ENCODE measurements at regions not wholly inside any gene's neighbourhood (a gene's known extent, or its start where the extent isn't known, plus 50 kb on each side); places are given as distances from the start of the nearest gene placed in this dataset.

DNA sequence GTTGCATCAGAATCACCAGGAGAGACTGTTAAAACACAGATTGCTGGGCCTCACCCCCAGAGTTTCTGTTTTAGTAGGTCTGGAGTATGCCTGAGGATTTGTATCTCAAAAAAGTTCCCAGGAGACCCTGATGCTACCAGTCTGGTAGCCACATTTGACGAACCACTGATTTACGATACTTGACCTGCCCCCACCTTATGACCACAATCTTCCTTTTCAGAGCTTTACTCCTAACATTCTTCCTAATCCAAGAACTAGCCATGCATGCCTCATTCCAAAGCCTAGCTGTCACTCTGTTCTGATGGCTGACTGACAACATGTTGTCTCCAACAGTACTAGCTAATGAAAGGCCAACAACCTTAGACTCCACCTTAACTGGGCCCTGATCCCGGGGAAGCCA, 191.4 kb downstream of the MBD2 start:
- TF ChIP-seq, protein P1, sequence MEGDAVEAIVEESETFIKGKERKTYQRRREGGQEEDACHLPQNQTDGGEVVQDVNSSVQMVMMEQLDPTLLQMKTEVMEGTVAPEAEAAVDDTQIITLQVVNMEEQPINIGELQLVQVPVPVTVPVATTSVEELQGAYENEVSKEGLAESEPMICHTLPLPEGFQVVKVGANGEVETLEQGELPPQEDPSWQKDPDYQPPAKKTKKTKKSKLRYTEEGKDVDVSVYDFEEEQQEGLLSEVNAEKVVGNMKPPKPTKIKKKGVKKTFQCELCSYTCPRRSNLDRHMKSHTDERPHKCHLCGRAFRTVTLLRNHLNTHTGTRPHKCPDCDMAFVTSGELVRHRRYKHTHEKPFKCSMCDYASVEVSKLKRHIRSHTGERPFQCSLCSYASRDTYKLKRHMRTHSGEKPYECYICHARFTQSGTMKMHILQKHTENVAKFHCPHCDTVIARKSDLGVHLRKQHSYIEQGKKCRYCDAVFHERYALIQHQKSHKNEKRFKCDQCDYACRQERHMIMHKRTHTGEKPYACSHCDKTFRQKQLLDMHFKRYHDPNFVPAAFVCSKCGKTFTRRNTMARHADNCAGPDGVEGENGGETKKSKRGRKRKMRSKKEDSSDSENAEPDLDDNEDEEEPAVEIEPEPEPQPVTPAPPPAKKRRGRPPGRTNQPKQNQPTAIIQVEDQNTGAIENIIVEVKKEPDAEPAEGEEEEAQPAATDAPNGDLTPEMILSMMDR (conservative IDR thresholded peaks at IDR 0.05; ENCODE audit: low read depth, low read length), result no peak
- no peak for TF ChIP-seq EZH2 (IDR thresholded peaks at IDR 0.05; ENCODE audit: low read length, unreplicated experiment)

All from PC-3 (cell line).